HG02981 (cell line): ENCODE measurements at regions not wholly inside any gene's neighbourhood (a gene's known extent, or its start where the extent isn't known, plus 50 kb on each side); places are given as distances from the start of the nearest gene placed in this dataset.

Experiments used
- ATAC-seq: cut with Tn5 transposase; IDR thresholded peaks from one replicate; pipeline ENCODE4 v1.9.1; 2021; ENCODE audit warnings: mild to moderate bottlenecking, moderate library complexity; ENCODE audit not compliant: unreplicated experiment

GRCh38 chr5:28214292-28214691 lies 1175.9 kb upstream of the CDH9 start:
- no peak for ATAC-seq

- ATAC-seq: no peak
Measured at GRCh38 chr5:28208356-28208755, 1170.0 kb upstream of the CDH9 start.

- no peak for ATAC-seq
Measured at GRCh38 chr5:28190011-28190410, 1151.6 kb upstream of the CDH9 start.

GRCh38 chr5:28174691-28175090 lies 1136.3 kb upstream of the CDH9 start:
- ATAC-seq: no peak

GRCh38 chr5:28165096-28165495 lies 1126.7 kb upstream of the CDH9 start:
- no peak for ATAC-seq

GRCh38 chr5:28164568-28164967 lies 1126.2 kb upstream of the CDH9 start:
- ATAC-seq: no peak

- no peak for ATAC-seq
Measured at GRCh38 chr5:28156981-28157380, 1118.6 kb upstream of the CDH9 start.

GRCh38 chr5:28143519-28143918 lies 1105.1 kb upstream of the CDH9 start:
- no peak for ATAC-seq

GRCh38 chr5:28132151-28132550 lies 1093.8 kb upstream of the CDH9 start:
- no peak for ATAC-seq

- no peak for ATAC-seq
Measured at GRCh38 chr5:28117691-28118090, 1079.3 kb upstream of the CDH9 start.

GRCh38 chr5:28117273-28117672 lies 1078.9 kb upstream of the CDH9 start:
- ATAC-seq: no peak

GRCh38 chr5:28110781-28111180 lies 1072.4 kb upstream of the CDH9 start:
- no peak for ATAC-seq

GRCh38 chr5:28104080-28104479 lies 1065.7 kb upstream of the CDH9 start:
- ATAC-seq: no peak

- no peak for ATAC-seq
Measured at GRCh38 chr5:28084069-28084468, 1045.7 kb upstream of the CDH9 start.

- no peak for ATAC-seq
Measured at GRCh38 chr5:28082610-28083009, 1044.2 kb upstream of the CDH9 start.

- no peak for ATAC-seq
Measured at GRCh38 chr5:28077291-28078240, 1039.2 kb upstream of the CDH9 start.

GRCh38 chr5:28066856-28067255 lies 1028.5 kb upstream of the CDH9 start:
- no peak for ATAC-seq

- no peak for ATAC-seq
Measured at GRCh38 chr5:28065656-28066055, 1027.3 kb upstream of the CDH9 start.

GRCh38 chr5:28046596-28046995 lies 1008.2 kb upstream of the CDH9 start:
- no peak for ATAC-seq

- no peak for ATAC-seq
Measured at GRCh38 chr5:28027851-28028250, 989.5 kb upstream of the CDH9 start.

GRCh38 chr5:28017178-28017577 lies 978.8 kb upstream of the CDH9 start:
- no peak for ATAC-seq

- no peak for ATAC-seq
Measured at GRCh38 chr5:28014779-28015178, 976.4 kb upstream of the CDH9 start.

- no peak for ATAC-seq
Measured at GRCh38 chr5:28012538-28012937, 974.2 kb upstream of the CDH9 start.
